Erythroblast (primary cell): ENCODE measurements at regions not wholly inside any gene's neighbourhood (a gene's known extent, or its start where the extent isn't known, plus 50 kb on each side); places are given as distances from the start of the nearest gene placed in this dataset.

ENCODE experiments used
- DNase-seq, 2 experiments: peaks; one replicate each; lab custom pipeline; 2025; lab: John Stamatoyannopoulos, UW
- GATA1 ChIP-seq: IDR thresholded peaks from 2 replicates; pipeline ENCODE4 v1.6.1; 2011; ENCODE audit warnings: low read depth, mild to moderate bottlenecking, control low read depth, low read length, moderate library complexity
- POLR2A ChIP-seq: IDR thresholded peaks from 2 replicates; pipeline ENCODE4 v1.6.1; 2011; ENCODE audit warnings: mild to moderate bottlenecking, low read length

DNA sequence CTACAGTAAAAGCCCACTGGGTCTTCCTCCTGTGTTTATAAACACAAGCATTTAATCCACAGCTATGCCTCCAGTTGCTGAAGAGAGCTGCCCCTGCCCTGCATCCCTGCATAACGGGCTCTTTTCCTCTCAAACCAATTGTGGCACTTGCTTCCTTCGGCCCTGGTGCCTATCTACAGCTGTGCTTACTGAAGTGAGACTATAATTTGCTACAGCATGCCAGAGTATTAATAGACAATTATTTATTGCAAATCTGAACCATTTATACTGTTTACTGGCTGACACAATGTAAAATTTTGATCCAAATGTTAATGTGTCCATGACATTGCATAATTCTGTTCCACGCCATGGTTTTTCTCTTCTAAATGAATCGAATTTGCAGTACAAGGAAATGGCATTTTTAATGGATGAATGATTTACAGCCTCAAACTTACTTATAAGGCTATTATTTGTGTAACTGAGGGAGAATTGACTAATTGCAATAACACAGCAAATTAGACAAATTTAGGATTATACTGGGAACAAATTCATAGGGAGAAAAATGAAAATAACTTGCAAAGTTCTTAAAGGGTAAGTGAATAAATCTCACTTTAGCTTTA, 457.0 kb upstream of the HNRNPA3 start:
- no peak for TF ChIP-seq GATA1
- TF ChIP-seq POLR2A: no peak
- DNase-seq: no peak

DNA sequence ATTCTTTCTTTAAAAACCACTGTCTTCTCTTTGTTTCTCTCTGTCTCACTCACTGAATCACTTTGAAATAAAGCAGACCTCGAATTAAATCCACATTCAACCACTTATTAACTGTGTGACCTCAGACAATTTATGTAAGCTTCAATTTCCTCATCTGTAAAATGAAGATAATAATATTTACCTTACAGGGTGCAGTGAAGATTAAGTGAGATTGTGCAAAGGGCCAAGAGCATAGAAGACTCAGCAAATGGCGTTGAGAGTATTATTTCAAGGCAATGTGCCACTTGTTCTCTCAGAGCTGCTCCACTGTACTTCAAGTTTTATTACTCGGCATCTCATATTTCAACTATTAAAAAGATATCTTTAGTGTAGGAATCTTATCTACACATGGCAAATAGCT, 454.2 kb upstream of the HNRNPA3 start:
- TF ChIP-seq POLR2A: no peak
- no peak for TF ChIP-seq GATA1
- no peak for DNase-seq

DNA sequence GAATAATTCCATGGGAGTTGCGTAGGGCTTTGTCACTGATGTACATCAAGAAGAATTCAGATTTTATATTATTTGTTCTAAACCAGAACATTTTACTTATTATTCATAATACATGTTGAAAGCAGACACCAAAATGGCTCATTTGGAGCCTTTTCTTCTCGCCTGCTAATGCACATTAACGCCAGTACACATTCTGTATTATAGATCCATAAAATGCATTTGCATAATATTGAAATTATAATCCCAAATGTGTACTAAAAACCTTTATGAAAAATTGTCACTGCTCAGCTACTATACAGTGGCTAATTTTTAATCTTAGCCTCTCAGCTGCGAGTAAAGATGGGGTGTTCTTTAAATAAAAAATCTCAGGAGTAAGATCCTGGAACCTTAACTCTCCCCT, 452.2 kb upstream of the HNRNPA3 start:
- TF ChIP-seq GATA1: no peak
- TF ChIP-seq POLR2A: no peak

DNA sequence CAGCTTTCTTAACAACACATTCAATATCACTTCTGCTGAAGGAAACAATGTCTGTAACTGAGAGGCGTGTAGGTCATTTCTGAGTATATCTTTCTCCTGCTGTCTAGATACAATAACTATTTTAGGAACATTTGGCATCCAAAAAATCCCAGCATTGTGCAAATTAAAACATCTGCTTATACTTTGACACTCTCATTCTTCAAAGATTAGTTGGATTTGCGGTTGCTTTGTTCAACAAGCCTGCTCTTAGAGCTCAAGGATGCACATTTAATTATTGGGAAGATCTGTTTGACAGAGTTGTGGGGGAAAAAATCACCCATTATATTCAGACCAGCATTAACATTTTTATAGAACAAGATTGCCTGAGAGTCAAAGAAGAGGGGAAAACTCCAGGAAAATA, 449.5 kb upstream of the HNRNPA3 start:
- TF ChIP-seq POLR2A: no peak
- DNase-seq: no peak

More for the DNA sequence above, 452.2 kb upstream of the HNRNPA3 start:
- no peak for DNase-seq

DNA sequence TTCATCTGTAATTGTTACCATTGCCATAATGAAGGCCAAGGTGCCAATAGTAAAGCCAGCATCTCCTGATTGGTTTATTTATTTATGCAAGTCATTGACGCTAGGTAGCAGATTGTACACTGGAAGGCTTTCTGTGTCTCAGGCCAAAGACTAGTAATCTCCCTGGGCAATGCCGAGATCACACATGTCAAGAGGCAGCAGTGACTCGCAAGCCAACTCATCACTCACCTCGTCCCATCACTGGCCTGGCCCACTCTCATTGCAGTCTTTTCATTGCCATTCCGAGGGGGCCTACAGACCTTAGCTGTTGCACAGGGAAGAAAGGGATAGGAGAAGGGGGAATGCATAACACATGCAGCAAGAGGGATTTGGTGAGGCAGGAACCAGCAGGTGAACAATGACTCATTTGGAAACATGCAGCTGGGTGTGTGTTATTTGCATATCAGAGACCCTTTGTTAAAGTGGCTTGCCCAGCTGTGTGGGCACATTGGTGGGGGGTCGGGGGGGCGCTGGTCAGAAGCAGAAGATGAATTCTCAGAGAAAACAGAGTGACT, 448.7 kb upstream of the HNRNPA3 start:
- no peak for DNase-seq
- TF ChIP-seq GATA1 (no peak), POLR2A (no peak)

DNA sequence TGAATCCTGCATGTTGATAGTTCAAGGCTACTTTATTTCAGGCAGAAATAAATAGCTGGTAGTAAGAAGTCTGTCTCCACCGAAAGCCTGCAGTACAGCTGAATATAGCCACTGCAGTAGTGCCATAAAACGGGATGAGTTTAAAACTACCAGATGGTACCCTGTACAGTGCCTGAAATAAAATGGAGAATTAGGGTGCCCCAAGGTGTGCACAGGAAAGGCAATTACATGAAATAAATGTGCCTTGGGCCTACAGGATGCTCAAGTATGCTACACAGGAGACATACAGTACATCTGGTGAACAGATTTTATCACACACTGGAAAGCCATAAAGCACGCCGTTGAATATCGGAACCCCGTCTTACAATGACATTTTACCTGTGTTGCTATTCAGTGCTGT, 447.7 kb upstream of the HNRNPA3 start:
- DNase-seq: no peak
- no peak for TF ChIP-seq GATA1

DNA sequence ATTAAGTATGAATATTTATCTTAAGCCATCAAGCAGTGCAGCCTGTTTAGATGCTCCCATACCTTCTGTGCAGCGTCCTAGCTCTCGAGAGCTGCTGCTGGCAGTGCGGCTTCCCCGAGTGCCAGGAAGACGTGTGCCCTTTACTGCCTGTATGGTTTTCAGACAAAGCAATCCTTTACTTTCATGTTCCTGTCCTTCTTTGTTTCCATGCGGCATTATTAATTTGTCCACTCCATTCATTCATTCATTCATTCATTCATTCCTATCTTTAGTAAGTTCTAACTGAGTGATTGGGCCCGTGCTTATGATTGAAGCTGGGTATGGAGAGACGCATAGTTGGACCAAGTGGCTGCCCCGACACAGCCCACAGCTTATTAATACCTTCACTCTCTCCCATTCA, 446.6 kb upstream of the HNRNPA3 start:
- TF ChIP-seq POLR2A: no peak
- no peak for TF ChIP-seq GATA1
- no peak for DNase-seq

DNA sequence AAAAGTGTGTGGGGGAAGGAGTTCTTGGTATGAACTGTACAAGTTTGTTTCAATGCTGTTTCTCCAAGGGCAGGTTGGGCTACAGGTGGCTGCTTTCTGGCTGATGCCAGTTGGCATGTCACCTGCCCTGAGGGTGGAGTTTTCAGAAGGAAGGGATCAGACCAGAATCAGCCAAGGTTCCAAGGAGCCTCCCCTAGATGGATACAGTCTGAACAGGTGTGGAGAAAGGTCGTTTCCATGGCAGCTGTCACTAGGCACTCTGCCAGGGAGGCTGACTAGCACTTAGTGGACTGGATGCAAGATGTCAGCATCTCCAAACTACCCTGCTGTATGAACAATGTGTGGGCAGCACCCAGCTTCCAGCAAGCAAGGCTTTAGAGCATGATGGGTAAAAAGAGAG, 444.4 kb upstream of the HNRNPA3 start:
- DNase-seq: no peak

DNA sequence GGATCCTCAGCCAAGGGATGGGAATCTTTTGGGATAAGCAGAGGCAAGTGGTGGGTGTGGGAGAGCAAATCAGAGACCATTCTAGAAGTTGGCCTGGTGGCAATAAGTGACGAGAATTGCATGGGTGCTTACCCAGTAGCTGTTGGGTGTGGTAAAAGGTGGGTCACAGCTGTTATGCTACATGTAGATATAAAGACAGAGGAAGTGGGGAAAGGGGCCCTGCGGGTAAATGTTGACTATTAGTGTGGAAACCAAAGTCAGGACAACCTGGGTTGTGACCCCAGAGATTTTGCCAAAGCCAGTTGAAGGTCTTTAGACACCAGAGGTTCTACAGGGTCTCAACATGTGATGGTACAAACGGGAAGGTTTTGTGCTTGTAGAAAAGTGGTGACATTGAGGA, 443.6 kb upstream of the HNRNPA3 start:
- TF ChIP-seq GATA1 (no peak), POLR2A (no peak)
- DNase-seq: no peak

More for the DNA sequence above, 444.4 kb upstream of the HNRNPA3 start:
- no peak for TF ChIP-seq GATA1
- TF ChIP-seq POLR2A: no peak

DNA sequence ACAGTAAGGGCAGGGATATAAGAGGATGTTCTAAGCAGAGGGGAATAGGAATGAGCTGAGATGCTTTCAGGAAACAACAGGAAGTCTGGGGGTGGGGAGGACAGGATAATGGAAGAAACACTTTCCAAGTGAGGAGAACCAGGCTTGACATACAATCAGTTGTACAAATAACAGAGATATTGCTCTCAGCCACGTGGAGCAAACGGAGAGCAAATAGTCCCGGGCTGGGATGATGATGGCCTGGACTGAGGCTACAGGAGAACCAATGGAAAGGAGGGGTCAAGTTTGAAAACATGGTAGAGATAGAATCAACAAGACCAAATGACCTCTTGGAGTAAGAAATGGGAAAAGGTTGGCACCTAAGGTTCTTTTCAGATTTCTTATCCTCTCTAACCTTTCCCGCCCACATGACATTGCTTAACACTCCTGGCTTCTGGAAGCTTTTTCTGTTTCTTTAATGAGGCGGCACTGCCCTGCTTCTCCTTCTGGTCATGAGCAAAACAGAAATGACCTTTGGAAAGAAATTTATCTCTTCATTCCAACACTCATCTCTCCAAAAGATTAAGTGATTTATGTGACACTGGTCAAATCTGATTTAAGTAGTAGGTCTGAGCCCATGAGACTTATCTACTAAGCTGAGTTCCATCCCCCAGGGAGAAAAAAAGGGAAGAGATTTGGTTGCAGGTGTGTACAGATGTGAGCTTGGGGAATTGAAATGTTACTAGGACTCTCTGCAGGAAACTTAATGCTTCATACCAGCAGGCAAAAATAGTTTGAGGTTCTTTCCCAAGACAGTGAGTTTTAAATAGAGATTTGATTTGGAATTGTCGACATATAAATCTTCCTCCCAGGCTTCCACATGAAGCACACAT, 442.9 kb upstream of the HNRNPA3 start:
- TF ChIP-seq GATA1 (no peak), POLR2A (no peak)
- DNase-seq: no peak

DNA sequence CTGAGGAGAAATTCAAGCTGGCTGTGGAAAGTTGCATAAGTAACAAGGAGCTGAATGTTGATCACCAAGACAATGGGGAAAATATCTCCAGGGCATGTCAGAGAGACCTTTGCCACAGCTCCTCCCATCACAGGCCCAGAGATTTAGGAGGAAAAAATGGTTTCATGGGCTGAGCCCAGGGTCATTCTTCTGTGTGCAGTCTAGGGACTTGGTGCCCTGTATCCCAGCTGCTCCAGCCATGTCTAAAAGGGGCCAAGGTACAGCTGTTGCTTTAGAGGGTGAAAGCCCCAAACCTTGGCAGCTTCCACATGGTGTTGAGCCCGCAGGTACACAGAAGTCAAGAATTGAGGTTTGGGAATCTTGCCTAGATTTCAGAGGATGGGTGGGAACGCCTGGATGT, 439.8 kb upstream of the HNRNPA3 start:
- DNase-seq: no peak
- no peak for TF ChIP-seq GATA1
- TF ChIP-seq POLR2A: no peak

DNA sequence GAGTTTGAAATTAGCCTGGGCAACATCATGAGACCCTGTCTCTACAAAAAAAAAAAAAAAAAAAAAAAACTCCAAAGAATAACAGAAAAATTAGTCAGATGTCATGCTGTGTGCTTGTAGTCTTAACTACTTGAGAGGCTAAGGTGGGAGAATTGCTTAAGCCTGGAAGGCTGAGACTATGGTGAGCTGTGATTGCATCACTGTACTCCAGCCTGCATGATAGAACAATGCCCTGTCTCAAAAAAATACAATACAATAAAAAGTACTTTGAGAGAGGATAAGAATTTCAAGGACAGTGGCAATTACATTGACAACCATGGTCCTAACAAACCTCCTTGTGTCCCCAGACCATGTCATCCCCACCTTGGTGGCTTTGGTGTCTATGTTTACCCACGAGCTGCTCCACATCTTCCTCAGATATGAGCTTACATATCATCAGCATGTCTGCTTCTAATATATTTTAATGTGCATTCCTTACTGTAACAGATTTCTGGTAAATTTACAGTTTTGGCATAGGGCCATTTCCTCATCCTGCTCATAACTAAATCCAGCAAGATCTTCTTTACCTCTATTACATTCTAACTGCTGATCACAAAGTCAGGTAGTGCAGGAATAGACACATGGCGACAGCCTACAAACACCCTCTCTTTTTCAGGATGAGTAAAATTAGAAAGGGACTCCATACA, 437.7 kb upstream of the HNRNPA3 start:
- DNase-seq: no peak
- TF ChIP-seq GATA1 (no peak), POLR2A (no peak)

DNA sequence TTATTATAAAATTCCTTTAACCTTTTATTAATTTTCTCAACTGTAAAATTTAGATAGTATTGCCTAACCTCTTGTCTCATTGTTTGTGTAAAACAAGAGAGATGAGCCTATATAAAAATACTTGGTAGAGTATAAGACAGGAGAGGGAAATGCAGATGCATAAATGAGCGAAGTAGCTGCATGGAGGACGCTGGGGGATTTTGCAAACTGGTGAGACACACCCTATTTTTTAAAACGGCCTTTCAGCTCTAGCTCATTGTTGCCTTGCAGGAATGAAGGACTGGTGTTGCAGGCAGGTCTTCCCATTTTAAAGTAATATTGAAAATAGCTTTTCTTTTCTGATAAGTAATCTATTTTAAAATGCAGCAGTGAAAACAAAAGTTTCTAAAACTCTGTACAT, 435.3 kb upstream of the HNRNPA3 start:
- no peak for TF ChIP-seq GATA1
- TF ChIP-seq POLR2A: no peak

DNA sequence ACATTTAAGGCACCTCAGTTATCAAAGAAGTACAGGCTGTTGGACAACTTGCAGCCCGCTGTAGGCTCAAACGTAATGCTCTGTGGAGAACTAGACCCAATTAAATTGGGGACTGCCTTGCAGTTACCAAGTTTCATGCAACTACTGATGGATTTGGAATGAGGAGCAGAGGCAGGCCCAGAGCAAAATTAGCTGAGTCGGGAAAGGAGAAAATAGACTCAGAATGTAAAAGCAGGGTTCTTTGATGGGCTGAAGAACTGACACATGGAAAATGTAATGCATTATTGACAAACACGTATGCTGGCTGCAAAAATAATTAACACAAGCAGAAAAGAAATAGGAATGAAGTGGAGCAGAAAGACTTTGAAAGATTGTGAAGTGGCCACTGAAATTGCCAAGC, 432.7 kb upstream of the HNRNPA3 start:
- TF ChIP-seq POLR2A (no peak), GATA1 (no peak)
- DNase-seq: no peak

More for the DNA sequence above, 435.3 kb upstream of the HNRNPA3 start:
- no peak for DNase-seq
